Hematopoietic multipotent progenitor cell treated with erythropoietin and hydrocortisone succinate and interleukin-3 and kit ligand, for 8 days (in vitro differentiated cells): ENCODE measurements at regions not wholly inside any gene's neighbourhood (a gene's known extent, or its start where the extent isn't known, plus 50 kb on each side); places are given as distances from the start of the nearest gene placed in this dataset.
"Not testable (repeated sequence)": the region's sequence is repeated elsewhere in the genome, so short reads cannot be mapped to it uniquely, and the experiment has no call there.

Source experiments
- DNase-seq: peaks from one replicate; pipeline ENCODE4 v3.0.0-alpha.2; 2015

DNA sequence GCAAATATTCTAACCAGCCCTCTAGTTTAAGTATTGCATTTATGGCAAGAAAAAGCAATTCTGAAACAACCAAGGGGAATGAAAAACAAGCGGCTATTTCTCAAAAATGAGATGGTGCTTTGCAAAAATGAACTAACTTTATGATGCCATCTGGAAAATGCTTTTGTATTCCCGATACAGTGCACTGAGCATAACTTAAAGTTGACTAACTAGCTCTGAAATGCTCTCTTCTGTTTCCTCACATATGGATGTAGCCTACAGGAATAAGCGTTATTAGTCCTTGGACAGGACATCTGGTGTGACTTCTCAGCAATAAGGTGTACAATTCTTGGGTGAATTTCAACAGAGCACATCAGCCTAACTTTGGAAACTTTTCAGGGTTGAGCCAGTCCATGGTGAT, 228.2 kb upstream of the DDI1 start:
- no peak for DNase-seq

DNA sequence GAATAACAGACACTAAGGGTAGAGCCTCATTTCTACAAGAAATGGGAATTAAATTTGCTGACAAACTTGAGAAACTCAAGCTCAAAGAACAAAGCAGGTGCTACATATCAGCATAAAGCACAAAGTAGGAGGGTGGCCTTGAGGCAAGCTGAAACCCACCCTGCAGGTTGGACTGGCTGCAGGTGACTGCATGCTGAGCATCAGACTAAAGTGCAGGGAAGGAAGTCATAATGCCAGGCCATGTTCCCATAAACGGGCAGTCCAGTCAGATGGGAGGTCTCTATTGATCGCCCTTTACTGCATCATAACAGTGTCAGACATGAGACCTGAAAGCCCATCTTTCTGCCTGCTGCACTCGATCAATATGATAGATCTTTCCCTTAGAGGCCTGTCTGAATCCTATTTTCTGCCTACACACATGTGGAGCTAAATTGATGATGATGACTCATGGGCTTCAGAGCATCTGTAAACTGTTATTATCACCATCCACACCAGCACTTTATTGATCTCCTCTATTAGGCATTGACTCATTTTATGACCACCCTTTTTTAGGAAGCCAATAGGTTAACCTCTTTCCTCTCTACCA, 224.5 kb upstream of the DDI1 start:
- DNase-seq, result no peak

DNA sequence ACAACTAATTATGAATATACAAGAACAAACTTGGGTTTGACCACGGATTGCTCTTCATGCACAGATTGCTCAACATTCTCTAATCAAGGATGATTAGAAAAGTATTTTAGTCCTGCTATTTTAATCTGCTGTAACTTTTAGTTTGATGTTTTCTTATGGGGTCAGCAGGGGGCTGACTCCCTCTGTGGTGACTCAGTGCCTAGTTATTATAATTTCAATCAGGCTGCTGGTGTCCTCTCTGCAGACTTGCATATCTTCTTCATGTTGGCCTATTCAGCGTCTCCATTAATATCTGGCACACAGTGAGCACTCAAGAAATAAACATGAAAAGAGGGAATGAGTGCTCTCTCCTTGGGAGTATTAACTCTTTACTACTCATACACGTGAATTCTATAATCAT, 223.8 kb upstream of the DDI1 start:
- no peak for DNase-seq

DNA sequence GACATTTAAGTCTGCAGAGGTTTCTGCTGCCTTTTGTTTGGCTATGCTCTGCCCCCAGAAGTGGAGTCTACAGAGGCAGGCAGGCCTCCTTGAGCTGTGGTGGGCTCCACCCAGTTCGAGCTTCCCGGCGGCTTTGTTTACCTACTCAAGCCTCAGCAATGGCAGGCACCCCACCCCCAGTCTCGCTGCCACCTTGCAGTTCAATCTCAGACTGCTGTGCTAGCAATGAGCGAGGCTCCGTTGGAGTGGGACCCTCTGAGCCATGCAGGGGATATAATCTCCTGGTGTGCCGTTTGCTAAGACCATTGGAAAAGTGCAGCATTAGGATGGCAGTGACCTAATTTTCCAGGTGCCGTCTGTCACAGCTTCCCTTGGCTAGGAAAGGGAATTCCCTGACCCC, 216.1 kb upstream of the DDI1 start:
- DNase-seq, result not testable (repeated sequence)

DNA sequence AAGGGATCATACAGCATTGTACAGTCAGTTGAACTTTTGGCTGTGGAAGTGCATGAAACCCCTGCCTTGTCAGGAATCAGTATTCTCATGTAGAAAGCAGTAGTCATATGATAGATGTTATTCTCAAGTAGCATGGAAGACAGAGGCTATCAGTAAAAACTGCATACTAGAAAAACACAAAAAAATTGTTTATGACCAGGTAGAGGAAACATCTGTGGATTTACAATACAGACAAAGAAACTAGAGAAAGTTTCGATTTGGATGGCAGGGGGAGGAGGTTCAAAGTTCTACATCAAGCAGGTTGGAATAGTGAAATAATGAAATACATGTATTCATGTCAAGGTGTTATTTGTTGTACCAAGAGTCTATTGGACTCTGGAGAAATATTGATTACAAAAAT, 212.3 kb upstream of the DDI1 start:
- no peak for DNase-seq

DNA sequence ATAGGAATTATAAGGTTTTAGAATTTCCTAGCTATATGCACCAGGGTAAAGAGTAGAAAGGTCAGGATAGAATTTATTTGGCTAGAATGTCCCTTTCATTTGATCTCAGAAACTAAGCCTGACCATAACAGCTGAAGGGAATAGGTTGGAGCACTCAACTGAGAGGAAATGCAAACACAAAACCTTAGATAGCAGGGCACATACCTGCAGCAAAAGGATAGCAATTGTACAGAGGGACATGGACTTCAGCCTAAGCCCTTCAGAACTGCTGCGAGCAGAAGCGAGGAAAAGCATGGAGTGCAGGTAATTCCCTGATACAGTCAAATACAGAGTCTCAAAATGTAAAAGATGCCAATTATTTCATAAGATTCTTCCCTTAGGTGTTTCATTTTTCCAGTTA, 211.0 kb upstream of the DDI1 start:
- no peak for DNase-seq

DNA sequence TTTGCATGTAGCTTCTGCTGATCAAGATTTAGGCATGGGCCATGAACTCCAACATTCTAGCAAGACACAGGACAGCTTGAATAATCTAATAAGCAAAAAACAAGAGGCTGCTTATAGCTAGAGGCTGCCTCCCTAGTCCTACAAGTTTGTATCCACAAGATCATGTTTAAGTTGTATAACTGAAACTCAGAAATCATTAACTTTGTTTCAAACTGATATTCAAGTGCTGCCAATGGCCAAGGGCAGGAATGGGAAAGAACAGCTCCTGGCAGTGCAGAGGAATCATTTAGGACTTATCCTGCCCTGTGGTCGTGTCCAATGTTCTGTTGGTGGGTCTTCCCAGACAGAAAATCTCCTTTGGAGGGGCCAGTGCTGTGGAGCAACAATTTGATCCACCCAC, 209.6 kb upstream of the DDI1 start:
- no peak for DNase-seq

DNA sequence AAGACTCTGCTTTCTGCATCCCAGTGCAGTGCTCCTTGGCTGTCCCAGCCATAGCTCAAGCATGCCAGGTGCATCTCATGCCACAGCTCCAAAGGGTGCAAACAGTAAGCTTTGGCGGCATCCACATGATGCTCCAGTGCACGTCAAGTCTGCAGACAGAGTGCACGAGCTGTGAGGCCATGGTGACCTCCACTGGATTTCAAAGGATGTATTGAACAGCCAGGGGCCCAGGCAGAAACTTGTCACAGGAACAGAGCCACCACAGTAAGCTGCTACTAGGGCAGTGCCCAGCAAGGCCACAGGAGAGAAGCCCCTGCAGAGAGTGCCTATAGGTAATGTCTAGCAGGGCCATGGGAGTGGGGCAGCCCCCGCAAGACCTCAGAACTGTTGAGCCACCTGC, 206.8 kb upstream of the DDI1 start:
- no peak for DNase-seq

DNA sequence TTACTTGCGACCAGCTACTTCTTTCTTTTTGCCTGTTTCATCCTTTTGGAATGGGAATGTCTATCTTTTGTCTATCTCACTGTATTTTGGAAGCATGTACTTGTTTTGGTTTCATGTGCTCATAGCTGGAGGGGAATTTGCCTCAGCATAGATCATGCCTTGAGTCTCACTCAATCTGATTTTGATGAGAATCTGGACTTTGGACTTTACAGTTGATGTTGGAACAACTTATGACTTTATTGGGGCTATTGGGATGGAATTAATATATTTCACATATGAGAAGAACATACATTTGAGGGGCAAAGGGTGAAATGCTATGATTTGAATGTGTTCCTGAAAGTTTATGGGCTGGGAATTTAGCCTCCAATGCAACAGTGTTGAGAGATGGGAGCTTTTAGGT, 206.2 kb upstream of the DDI1 start:
- no peak for DNase-seq

DNA sequence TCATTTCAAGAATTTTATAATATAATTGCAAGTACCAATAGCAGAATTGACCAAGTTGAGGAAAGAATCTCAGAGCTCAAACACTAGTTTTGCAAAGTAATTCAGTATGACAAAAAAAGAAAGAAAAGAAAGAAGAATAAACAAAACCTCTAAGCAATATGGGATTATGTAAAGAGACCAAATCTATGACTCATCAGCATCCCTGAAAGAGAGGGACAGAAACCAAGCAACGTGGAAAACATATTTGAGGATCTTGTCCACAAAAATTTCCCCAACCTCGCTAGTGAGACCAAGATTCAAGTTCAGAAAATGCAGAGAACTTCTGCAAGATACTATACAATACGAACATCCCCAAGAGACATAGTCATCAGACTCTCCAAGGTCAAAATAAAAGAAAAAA, 203.7 kb upstream of the DDI1 start:
- DNase-seq, result no peak

DNA sequence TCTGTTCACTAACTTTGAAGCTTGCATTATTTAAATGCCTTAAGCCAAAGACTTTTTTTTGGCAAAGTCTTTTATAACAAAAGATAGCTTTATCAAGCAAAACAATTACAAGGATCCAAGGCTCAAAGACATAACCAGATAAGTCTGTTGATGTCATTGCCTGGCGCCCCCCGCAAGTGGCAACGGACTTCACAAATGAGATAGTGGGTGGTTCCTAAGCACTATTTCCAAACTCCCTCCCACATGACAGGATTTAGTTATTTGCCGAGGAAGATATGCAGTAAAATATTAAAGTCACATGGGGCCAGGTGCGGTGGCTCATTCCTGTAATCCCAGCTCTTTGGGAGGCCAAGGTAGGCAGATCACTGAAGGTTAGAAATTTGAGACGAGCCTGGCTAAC, 194.2 kb upstream of the DDI1 start:
- DNase-seq, result no peak

DNA sequence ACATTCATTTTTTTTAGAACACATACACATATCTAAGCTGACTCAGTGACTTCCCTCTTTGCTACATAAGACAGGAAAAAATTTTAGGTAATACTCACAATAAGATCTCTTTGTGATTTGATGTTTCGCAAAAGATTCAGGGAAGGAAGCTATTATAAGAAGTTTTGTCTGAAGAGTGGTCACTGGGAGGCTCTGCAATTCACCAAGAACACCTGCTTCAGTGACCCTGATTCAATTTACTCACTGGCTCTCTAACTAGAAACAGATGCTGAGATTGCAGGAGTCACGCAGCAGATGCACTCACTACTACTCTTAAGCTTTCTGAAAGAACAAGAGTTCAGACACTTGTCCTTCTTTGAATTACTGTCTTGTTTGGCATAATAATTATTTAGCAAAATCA, 193.6 kb upstream of the DDI1 start:
- DNase-seq, result no peak

DNA sequence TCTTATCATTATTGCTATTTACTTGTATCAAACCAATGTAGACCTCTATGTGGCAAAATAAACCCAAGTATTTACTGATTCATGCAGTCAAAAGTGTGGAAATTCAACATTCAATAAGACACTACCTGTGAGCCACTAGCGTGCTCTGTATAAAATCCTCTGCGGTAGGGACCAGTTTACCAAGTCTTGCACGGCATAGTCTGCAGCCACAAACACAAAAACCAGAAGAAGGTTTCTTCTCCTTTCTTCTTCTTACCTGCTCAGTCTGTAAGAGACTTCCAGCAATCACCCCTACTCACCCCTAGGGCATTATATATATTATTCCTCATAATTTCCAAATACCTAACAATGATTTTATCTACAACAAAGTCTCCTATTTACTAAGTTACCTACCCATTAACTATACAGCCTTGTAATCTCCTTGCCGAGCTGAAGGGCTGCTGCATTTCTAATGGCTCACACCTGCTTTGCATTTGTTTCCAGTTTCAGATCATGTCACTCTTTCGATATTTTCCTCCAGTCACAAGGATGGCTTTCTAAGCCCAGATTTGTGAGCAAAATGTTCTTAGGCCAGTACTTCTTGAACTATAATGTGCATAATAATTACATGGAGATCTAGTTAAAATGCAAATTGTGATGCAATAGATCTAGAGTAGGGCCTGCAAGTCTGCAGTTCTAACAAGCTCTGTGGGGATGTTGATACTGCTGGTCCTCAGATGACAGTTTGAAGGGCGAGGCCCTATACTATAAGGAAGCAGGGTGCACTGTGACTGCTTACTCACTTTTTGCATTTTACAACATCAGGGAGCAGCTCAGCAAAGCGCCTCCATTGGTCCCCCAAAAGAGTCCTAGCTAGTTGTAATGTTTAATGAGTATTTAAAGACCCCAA, 191.9 kb upstream of the DDI1 start:
- no peak for DNase-seq

DNA sequence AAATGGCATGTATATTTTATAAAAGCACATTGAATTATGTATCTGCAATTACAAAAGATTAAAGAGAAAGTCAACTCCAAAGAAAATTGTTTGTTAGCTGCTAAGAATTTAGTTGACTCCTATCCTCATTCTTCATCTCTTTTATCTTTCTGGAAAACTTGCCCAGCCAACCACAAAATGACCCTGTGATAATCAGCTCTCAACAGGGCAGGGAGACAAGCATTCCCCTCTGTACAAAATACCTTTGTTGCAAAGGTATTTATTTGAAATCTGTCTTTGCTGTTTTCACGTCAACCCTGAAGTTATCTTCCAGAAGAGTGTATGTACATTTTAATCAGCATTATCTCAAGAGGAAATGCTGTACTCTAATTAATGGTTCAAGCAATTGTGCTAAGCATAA, 191.1 kb upstream of the DDI1 start:
- DNase-seq, result no peak

DNA sequence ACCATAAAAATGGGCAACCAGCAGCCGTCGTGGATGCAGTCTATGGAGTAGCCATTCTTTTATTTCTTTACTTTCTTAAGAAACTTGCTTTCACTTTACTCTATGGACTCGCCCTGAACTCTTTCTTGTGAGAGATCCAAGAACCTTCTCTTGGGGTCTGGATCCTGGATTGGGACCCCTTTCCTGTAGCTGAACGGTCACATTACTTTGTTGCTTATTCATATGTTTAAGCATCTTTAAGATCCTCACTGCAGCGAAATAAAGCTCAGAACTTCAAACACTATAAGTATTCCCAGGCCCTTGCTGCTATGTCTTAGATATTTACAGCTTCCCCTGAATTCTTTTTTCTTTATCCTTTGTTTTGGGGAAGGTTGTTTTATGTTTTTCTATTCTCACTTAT, 187.8 kb upstream of the DDI1 start:
- DNase-seq, result no peak

DNA sequence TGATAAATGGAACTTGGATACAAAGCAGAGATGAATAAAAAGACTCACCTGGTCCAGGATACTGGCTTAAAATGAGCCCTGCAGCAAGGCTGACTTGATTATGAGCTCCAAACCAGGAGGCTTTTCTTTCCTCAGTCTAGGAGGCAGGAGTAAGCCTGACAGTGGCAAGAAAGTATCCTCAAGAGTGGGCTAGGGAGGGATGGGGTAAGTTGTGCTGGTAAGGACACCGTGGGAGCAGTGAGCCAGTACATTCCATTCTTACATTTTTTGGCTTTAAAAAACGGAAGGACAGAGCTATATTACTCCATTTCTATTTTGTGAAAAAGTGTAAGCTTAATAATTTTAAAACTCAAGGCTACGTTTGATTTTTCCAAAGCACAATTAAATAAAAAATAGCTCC, 187.1 kb upstream of the DDI1 start:
- DNase-seq, result no peak

DNA sequence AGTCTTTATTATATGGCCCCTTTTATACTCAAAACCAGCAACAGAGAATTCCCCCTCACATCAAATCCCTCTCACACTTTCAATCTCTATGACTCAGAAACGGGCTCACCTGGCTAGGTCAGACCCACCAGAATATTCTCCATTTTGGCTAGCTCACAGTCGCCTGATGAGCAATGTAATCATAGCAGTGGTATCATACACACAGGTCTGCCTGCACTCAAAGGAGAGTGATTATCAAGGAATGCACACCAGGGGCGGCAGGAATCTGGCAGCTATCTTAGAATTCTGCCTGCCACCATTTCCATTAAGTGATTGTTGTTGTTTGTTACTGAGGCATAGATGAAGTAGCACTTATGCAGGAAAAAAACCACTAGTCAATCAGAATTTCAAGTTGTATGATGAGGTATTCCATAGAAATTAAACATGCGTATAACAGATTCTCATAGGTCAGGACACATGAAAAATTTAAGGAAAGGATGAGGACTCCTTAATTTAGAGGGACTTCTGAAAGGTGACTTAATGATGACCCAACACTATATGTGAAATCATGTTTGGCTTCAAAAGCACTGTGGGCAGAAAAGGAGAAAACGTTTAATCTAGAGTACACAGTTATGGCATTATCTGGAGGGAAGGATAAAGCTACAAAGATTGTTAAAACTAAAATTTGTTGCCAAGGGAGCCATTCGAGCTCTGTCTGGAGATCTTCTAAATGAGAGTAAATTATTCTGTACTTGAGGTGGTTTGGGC, 185.8 kb upstream of the DDI1 start:
- DNase-seq, result no peak

DNA sequence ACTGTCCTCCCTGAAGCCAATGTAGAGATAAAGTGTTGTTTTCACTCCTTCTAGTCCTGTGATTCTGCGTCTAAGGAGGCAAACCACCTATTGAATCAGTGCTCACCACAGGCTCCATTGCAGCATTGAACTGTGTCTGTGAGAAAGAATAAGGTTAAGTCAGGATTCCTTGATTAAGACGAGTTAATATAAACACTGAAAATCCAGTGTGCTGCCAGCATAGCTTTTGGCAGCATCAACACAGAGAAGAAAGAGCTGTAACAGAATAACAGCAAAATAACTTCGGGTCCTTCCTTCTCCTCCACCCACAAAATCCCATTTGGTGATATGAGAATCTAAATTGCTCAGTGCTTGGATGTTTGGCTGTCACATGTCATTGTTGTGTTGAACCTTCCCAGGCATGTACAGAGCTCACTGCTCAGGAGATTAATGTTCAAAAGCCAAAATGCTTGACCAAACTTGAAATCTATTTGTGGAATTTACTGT, 185.2 kb upstream of the DDI1 start:
- no peak for DNase-seq
